ENCODE measurements at regions not wholly inside any gene's neighbourhood (a gene's known extent, or its start where the extent isn't known, plus 50 kb on each side); places are given as distances from the start of the nearest gene placed in this dataset.

GRCh38 chr2:52695731-52696130 lies 1071.9 kb upstream of the CHAC2 start:
- TF ChIP-seq POLR2A (IDR thresholded peaks at IDR 0.05): no peak
- TF ChIP-seq CTCF (IDR thresholded peaks at IDR 0.05): no peak

All from right lobe of liver (tissue), 4 donors.